ENCODE measurements at regions not wholly inside any gene's neighbourhood (a gene's known extent, or its start where the extent isn't known, plus 50 kb on each side); places are given as distances from the start of the nearest gene placed in this dataset.

GRCh38 chr5:167565189-167565954, 726.1 kb upstream of the WWC1 start:
- TF ChIP-seq CTCF (IDR thresholded peaks at IDR 0.05; ENCODE audit: borderline replicate concordance, insufficient read depth, low read depth, low read length), result no peak
- no peak overlapping the region for H3K4me3 ChIP-seq (ENCODE audit: low read depth, low read length)

- TF ChIP-seq CTCF (IDR thresholded peaks at IDR 0.05; ENCODE audit: borderline replicate concordance, insufficient read depth, low read depth, low read length), result no peak
- no peak overlapping the region for H3K4me3 ChIP-seq (ENCODE audit: low read depth, low read length)
These were observed 721.0 kb upstream of the WWC1 start for GRCh38 chr5:167570431-167570830.

- H3K4me3 ChIP-seq (ENCODE audit: low read depth, low read length), result no peak overlapping the region
- no peak for TF ChIP-seq CTCF (IDR thresholded peaks at IDR 0.05; ENCODE audit: borderline replicate concordance, insufficient read depth, low read depth, low read length)
These were observed 719.6 kb upstream of the WWC1 start for GRCh38 chr5:167571824-167572223.

- TF ChIP-seq CTCF (IDR thresholded peaks at IDR 0.05; ENCODE audit: borderline replicate concordance, insufficient read depth, low read depth, low read length), result no peak
- H3K4me3 ChIP-seq (ENCODE audit: low read depth, low read length), result no peak overlapping the region
These were observed 717.9 kb upstream of the WWC1 start for GRCh38 chr5:167573370-167574127.

GRCh38 chr5:167574464-167574863, 717.0 kb upstream of the WWC1 start:
- no peak overlapping the region for H3K4me3 ChIP-seq (ENCODE audit: low read depth, low read length)

GRCh38 chr5:167575330-167575729, 716.1 kb upstream of the WWC1 start:
- H3K4me3 ChIP-seq (ENCODE audit: low read depth, low read length), result no peak overlapping the region

More at GRCh38 chr5:167574464-167574863, 717.0 kb upstream of the WWC1 start:
- TF ChIP-seq CTCF (IDR thresholded peaks at IDR 0.05; ENCODE audit: borderline replicate concordance, insufficient read depth, low read depth, low read length), result no peak

More at GRCh38 chr5:167575330-167575729, 716.1 kb upstream of the WWC1 start:
- no peak for TF ChIP-seq CTCF (IDR thresholded peaks at IDR 0.05; ENCODE audit: borderline replicate concordance, insufficient read depth, low read depth, low read length)

Data from GM12875 (cell line).